Stimulated activated naive CD4-positive, alpha-beta T cell treated with Interleukin-2 at 50 U/mL for 16 hours (primary cell): ENCODE measurements at regions not wholly inside any gene's neighbourhood (a gene's known extent, or its start where the extent isn't known, plus 50 kb on each side); places are given as distances from the start of the nearest gene placed in this dataset.

Experiments used
- DNase-seq: peaks from one replicate; lab custom pipeline; 2025; lab: John Stamatoyannopoulos, UW

GRCh38 chr21:17900990-17901385 is 81.8 kb upstream of the C21orf91 start:
- no peak for DNase-seq

GRCh38 chr21:17900281-17900989 is 81.3 kb upstream of the C21orf91 start:
- no peak for DNase-seq

- no peak for DNase-seq
Measured at GRCh38 chr21:17889171-17889570, 70.0 kb upstream of the C21orf91 start.

GRCh38 chr21:17869115-17869514 is 50.0 kb upstream of the C21orf91 start:
- no peak for DNase-seq
